ENCODE measurements at regions not wholly inside any gene's neighbourhood (a gene's known extent, or its start where the extent isn't known, plus 50 kb on each side); places are given as distances from the start of the nearest gene placed in this dataset.

- no peak for TF ChIP-seq CTCF (IDR thresholded peaks at IDR 0.05)
- no peak for TF ChIP-seq SIN3A (IDR thresholded peaks at IDR 0.05; ENCODE audit: borderline replicate concordance, insufficient read depth, low read depth, low read length)
- TF ChIP-seq POLR2AphosphoS5 (IDR thresholded peaks at IDR 0.05; ENCODE audit: low read depth, low read length): no peak
- no peak for TF ChIP-seq REST (IDR thresholded peaks at IDR 0.05; ENCODE audit: insufficient read depth in 1 of 2, low read depth in 2 of 2, low read length in 1 of 2)
Observed at GRCh38 chr3:30188713-30189112, 417.7 kb upstream of the TGFBR2 start.

Measured in Panc1 (cell line).